ENCODE measurements at regions not wholly inside any gene's neighbourhood (a gene's known extent, or its start where the extent isn't known, plus 50 kb on each side); places are given as distances from the start of the nearest gene placed in this dataset.
"Not testable (repeated sequence)": the region's sequence is repeated elsewhere in the genome, so short reads cannot be mapped to it uniquely, and the experiment has no call there.

DNA sequence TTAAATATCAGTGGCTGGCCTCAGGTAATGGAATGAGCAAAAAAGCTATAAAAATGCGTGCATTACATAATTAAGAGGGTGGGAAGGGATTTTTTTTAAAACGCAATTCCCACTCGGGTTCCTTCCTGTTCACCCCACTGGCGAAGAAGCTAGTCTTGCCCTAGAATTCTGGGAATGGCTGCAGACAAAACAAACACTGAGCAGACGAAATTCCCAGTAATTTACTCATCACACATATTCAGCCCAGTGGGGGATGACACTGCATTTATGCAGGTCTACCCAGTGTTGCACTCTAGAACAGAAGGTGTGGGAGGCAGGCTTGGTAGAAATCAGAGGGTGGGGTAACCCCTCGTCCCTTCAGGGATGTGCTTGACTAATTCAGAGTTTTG lies 2695.0 kb upstream of the DEFB115 start:
- peak; percentile 84 for DNase-seq (ENCODE audit: low read depth)

- peak; percentile 78 for DNase-seq (ENCODE audit: low read depth)
These were observed 2694.5 kb upstream of the DEFB115 start for GRCh38 chr20:28562899-28563521.

DNA sequence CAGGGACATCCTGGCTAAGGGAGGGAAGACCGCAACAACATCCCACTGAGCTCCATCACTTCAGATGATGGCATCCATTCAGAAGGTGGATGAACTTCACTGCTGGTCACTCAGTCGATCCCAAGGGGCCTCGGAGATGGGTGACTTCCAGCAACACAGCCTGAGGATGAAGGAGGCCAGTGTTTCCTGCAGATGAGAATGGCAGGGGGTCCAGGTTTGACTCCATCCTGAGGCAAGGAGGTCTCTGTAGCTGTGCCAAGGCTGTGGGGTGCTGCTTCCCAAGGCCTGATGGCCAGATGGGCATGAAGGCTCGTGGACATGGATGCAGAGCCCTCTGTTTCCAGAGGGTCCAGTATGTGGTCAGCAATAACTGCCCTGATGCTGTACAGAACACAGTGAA lies 2693.4 kb upstream of the DEFB115 start:
- DNase-seq (ENCODE audit: low read depth), result not testable (repeated sequence)

DNA sequence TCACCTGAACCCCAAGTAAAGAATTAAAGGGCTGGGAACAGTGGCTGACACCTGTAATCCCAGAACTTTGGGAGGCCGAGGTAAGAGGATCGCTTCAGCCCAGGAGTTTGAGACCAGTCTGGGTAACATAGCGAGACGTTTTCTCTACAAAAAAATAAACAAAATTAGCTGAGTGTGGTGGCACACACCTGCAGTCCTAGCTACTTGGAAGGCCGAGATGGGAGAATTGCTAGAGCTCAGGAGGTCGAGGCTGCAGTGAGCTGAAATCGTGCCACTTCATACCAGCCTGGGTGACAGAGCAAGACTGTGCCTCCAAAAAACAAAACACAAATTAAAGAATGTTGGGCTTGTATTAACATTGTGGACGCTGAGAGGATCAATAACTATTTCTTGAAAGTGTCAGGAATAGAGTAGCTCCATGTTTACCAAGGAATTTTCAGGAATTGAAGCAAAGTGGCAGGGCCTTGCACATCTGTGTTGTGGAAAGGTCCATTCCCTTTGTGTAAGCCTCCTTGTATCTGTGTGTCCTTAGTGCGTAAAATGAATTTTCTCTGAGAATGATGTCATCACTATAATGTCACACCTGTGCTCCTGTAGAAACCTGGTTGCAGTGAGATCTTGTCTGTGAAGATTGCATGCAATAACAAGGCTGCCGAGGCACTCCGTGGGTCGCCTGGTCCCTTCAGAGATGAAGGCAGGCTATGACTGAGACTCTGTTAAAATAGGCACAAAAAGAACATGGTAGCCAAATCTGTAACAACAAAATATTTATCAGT lies 2692.6 kb upstream of the DEFB115 start:
- DNase-seq (ENCODE audit: low read depth), result not testable (repeated sequence)

DNA sequence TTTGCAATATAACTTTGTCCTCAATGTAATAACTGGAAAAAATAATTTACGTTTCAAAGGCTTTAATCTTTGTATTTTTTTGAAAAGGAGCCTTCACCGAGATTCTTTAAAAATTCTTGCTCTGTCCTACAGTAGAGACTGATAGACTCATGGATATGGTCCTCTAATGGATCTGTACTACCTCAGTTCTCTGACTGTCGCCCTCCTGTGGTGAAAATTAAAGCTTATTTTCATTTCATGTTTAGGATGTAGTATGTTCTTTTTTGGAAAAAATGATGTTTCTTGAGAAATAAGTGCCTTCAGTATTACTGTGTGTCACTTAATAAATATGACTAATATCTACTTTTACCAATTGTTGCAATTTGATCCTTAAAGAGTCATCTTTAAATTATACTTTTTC lies 2681.5 kb upstream of the DEFB115 start:
- not testable (repeated sequence) for DNase-seq (ENCODE audit: low read depth)

- not testable (repeated sequence) for DNase-seq (ENCODE audit: low read depth)
These were observed 2665.8 kb upstream of the DEFB115 start for GRCh38 chr20:28591680-28592079.

DNA sequence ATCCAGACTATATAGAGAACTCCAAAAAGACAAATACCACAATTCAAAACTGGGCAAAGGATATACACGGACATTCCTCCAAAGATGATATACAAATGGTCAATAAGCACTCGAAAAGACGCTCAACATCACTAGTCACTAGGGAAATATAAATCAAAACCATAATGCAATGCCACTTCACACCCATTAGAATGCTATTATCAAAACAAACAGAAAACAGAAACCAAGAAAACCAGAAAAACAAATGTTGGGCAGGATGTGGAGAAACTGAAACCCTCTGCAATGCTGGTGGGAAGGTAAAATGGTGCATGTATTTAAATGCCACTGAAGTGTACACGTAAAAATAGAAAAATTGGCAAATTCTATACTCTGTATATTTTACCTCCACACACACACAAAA lies 2664.1 kb upstream of the DEFB115 start:
- DNase-seq (ENCODE audit: low read depth), result not testable (repeated sequence)

DNA sequence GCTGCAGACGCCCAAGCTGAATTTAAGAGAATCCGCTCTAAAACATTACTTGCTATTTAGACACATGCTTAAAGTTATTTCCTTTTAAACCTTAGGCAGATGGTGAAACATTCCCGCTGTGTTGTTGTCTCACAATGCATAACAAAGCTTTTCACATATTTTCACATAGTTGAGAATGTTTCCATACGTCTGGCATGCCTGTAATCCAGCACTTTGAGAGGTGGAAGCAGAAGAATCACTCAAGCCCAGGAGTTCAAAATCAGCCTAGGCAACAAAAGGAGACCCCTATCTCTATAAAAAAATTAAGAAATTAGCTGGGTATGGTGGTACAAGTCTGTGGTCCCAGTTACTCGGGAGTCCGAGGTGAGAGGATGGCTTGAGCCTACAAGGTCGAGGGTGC lies 2663.0 kb upstream of the DEFB115 start:
- DNase-seq (ENCODE audit: low read depth), result not testable (repeated sequence)

DNA sequence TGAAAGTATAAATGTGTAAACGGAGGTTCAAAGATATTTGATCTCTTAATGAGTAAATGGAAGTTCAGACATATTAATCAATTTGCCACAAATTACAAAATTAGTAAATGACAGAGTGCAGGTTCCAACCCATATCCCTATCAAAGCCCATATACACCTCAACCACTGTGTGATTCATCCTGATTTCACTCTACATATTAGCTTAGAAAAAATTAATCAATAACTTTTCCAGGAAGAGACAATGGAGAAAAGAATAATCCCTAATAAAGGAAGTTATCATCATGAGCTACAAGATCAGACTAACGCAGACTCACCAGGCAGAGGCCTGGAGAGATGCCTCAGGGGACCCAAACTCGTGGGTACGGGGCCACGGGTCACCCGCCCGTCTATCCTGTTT lies 2655.5 kb upstream of the DEFB115 start:
- not testable (repeated sequence) for DNase-seq (ENCODE audit: low read depth)

- peak; percentile 93 for DNase-seq (ENCODE audit: low read depth)
These were observed 2654.9 kb upstream of the DEFB115 start for GRCh38 chr20:28602403-28603217.

- not testable (repeated sequence) for DNase-seq (ENCODE audit: low read depth)
These were observed 2654.3 kb upstream of the DEFB115 start for GRCh38 chr20:28603218-28603577.

- no peak for DNase-seq (ENCODE audit: low read depth)
These were observed 2641.1 kb upstream of the DEFB115 start for GRCh38 chr20:28616354-28616753.

- not testable (repeated sequence) for DNase-seq (ENCODE audit: low read depth)
These were observed 2637.4 kb upstream of the DEFB115 start for GRCh38 chr20:28619956-28620651.

DNA sequence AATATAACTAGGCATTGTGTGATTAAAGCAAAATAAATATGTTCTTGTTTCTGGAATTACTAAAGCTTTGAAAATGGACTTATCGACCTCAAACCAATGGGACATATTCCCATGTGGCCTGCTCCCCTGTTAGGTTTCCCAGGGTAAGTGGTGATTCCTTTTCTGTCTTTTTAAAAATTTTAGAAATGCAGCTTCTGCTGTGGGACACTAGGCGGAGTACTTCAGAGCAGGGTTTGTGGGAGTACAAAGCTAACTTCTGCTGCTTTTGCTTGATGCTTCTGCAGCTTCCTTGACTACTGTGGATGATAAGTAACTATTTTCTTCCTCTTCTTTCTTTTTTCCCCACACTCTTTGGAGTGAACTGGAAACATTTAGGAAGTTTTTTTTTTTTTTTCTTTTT lies 2632.4 kb upstream of the DEFB115 start:
- not testable (repeated sequence) for DNase-seq (ENCODE audit: low read depth)

- not testable (repeated sequence) for DNase-seq (ENCODE audit: low read depth)
These were observed 2616.6 kb upstream of the DEFB115 start for GRCh38 chr20:28640831-28641230.

Data from Daoy (cell line).